IMR-90 (cell line): ENCODE measurements at regions not wholly inside any gene's neighbourhood (a gene's known extent, or its start where the extent isn't known, plus 50 kb on each side); places are given as distances from the start of the nearest gene placed in this dataset.

Experiments
- ATAC-seq: fragments of 200-7000 bp; cut with Tn5 transposase; 2 replicates; pipeline ENCODE4 v1.9.1; 2020; ENCODE audit warnings: low read depth, mild to moderate bottlenecking, moderate library complexity
- BruUV-seq: library from RNA; stranded (reverse); fragments of 400-500 nt; replicated peaks from 2 replicates; lab custom pipeline; 2021; lab: Mats Ljungman, UMichigan
- CTCF ChIA-PET: fragments of 300-600 bp; formaldehyde crosslinking; extraction: SDS; loops from one replicate; lab custom pipeline; 2021; ENCODE audit warnings: antibody characterized with exemption; lab: Yijun Ruan, JAX
- POLR2A ChIA-PET: fragments of 300-600 bp; sonication (Branson Sonifier 250); formaldehyde crosslinking; loops from one replicate; lab custom pipeline; 2022; ENCODE audit warnings: antibody characterized with exemption; ENCODE audit not compliant: unreplicated experiment; lab: Charles Lee
- DNase-seq: peaks from one replicate; pipeline ENCODE4 v3.0.0; 2013
- H2AFZ ChIP-seq: replicated peaks from 2 replicates; pipeline ENCODE3; 2013; ENCODE audit warnings: low read length, mild to moderate bottlenecking; ENCODE audit not compliant: poor library complexity
- H2AK5ac ChIP-seq: 2 replicates; pipeline ENCODE4 v1.6.1; 2013; ENCODE audit warnings: low read depth, low read length, inconsistent platforms
- H2AK9ac ChIP-seq: replicated peaks from 2 replicates; pipeline ENCODE3; 2013; ENCODE audit warnings: mild to moderate bottlenecking, low read depth, low read length, moderate library complexity; ENCODE audit not compliant: poor library complexity
- H2BK120ac ChIP-seq: 2 replicates; pipeline ENCODE4 v1.6.1; 2013; ENCODE audit warnings: low read depth, low read length, inconsistent platforms
- H2BK15ac ChIP-seq: 3 replicates; pipeline ENCODE4 v1.6.1; 2013; ENCODE audit warnings: low read depth, low read length, inconsistent platforms
- H2BK20ac ChIP-seq: 2 replicates; pipeline ENCODE4 v1.6.1; 2013; ENCODE audit warnings: low read depth, mild to moderate bottlenecking, inconsistent platforms, low read length, moderate library complexity
- H2BK5ac ChIP-seq: 2 replicates; pipeline ENCODE4 v1.6.1; 2013; ENCODE audit warnings: mild to moderate bottlenecking, low read depth, low read length, inconsistent platforms; ENCODE audit not compliant: poor library complexity, severe bottlenecking
- H3K14ac ChIP-seq: replicated peaks from 2 replicates; pipeline ENCODE4 v1.6.1; 2013; ENCODE audit warnings: low read depth, low read length, inconsistent platforms
- H3K18ac ChIP-seq: 2 replicates; pipeline ENCODE4 v1.6.1; 2013; ENCODE audit warnings: low read depth, low read length, control low read depth
- H3K23ac ChIP-seq: 2 replicates; pipeline ENCODE4 v1.6.1; 2013; ENCODE audit warnings: low read depth, low read length, inconsistent platforms
- H3K27ac ChIP-seq: 2 replicates; pipeline ENCODE4 v1.5.1; 2013; ENCODE audit warnings: mild to moderate bottlenecking, control low read depth, low read length; ENCODE audit not compliant: insufficient read depth
- H3K27me3 ChIP-seq: 2 replicates; pipeline ENCODE4 v1.6.1; 2013; ENCODE audit warnings: low read length; ENCODE audit not compliant: control insufficient read depth, insufficient read depth
- H3K36me3 ChIP-seq: 2 replicates; pipeline ENCODE4 v1.6.1; 2013; ENCODE audit warnings: low read length, mixed read lengths; ENCODE audit not compliant: control insufficient read depth, insufficient read depth
- H3K4ac ChIP-seq: 2 replicates; pipeline ENCODE4 v1.6.1; 2013; ENCODE audit warnings: low read depth, low read length, inconsistent platforms
- H3K4me1 ChIP-seq: 2 replicates; pipeline ENCODE4 v1.6.1; 2013; ENCODE audit warnings: low read length, mixed read lengths; ENCODE audit not compliant: control insufficient read depth, insufficient read depth
- H3K4me2 ChIP-seq: 2 replicates; pipeline ENCODE4 v1.6.1; 2013; ENCODE audit warnings: low read depth, mild to moderate bottlenecking, control low read depth, low read length, moderate library complexity
- H3K4me3 ChIP-seq: 2 replicates; pipeline ENCODE4 v1.5.1; 2013; ENCODE audit warnings: low read depth, mild to moderate bottlenecking, control low read depth, low read length, moderate library complexity; ENCODE audit not compliant: insufficient read depth
- H3K56ac ChIP-seq: 2 replicates; pipeline ENCODE4 v1.6.1; 2013; ENCODE audit warnings: low read length, inconsistent platforms; ENCODE audit not compliant: insufficient read depth; ENCODE audit errors: extremely low read depth
- H3K79me1 ChIP-seq, 2 experiments: 2 replicates each; pipeline ENCODE4 v1.6.1; 2013; ENCODE audit warnings: low read length in 2 of 2, inconsistent platforms in 1 of 2, low read depth in 1 of 2
- H3K9ac ChIP-seq: 2 replicates; pipeline ENCODE4 v1.6.1; 2013; ENCODE audit warnings: low read depth, low read length, control low read depth
- H3K9me1 ChIP-seq: 2 replicates; pipeline ENCODE4 v1.6.1; 2013; ENCODE audit warnings: low read length, inconsistent platforms; ENCODE audit not compliant: insufficient read depth
- H3K9me3 ChIP-seq: 2 replicates; pipeline ENCODE4 v1.6.1; 2013; ENCODE audit warnings: low read length; ENCODE audit not compliant: control insufficient read depth, insufficient read depth
- H4K20me1 ChIP-seq: 2 replicates; pipeline ENCODE4 v1.6.1; 2013; ENCODE audit warnings: low read length, inconsistent platforms; ENCODE audit not compliant: insufficient read depth
- H4K5ac ChIP-seq: 2 replicates; pipeline ENCODE4 v1.6.1; 2013; ENCODE audit warnings: mild to moderate bottlenecking, low read depth, low read length, control low read depth
- H4K8ac ChIP-seq, 2 experiments: 2 replicates each; pipeline ENCODE4 v1.6.1; 2013; ENCODE audit warnings: low read depth in 2 of 2, low read length in 2 of 2, control low read depth in 1 of 2, inconsistent platforms in 1 of 2
- H4K91ac ChIP-seq: 2 replicates; pipeline ENCODE4 v1.6.1; 2013; ENCODE audit warnings: low read depth, low read length, inconsistent platforms; ENCODE audit not compliant: insufficient read depth
- BHLHE40 ChIP-seq: fragments of 150-350 bp; IDR thresholded peaks from 2 replicates; pipeline ENCODE4 v1.6.1; 2016; ENCODE audit warnings: mild to moderate bottlenecking, low read depth, low read length
- CEBPB ChIP-seq: IDR thresholded peaks from 2 replicates; pipeline ENCODE4 v1.6.1; 2012; ENCODE audit warnings: low read depth, low read length, improper control_type of control experiment
- CHD1 ChIP-seq: IDR thresholded peaks from 2 replicates; pipeline ENCODE4 v1.6.1; 2012; ENCODE audit warnings: low read depth, low read length, improper control_type of control experiment
- FOS ChIP-seq: fragments of 150-350 bp; IDR thresholded peaks from 2 replicates; pipeline ENCODE4 v1.6.1; 2016; ENCODE audit warnings: low read depth, low read length
- MAFK ChIP-seq: IDR thresholded peaks from 2 replicates; pipeline ENCODE4 v1.6.1; 2012; ENCODE audit warnings: low read depth, low read length, improper control_type of control experiment
- MAZ ChIP-seq: IDR thresholded peaks from 2 replicates; pipeline ENCODE4 v1.6.1; 2012; ENCODE audit warnings: low read depth, mild to moderate bottlenecking, low read length, improper control_type of control experiment, moderate library complexity, borderline replicate concordance
- MXI1 ChIP-seq: IDR thresholded peaks from 2 replicates; pipeline ENCODE4 v1.6.1; 2012; ENCODE audit warnings: low read depth, mild to moderate bottlenecking, low read length, moderate library complexity, borderline replicate concordance
- NFE2L2 ChIP-seq: fragments of 150-350 bp; IDR thresholded peaks from 2 replicates; pipeline ENCODE4 v1.6.1; 2016; ENCODE audit warnings: low read depth, mild to moderate bottlenecking, low read length
- POLR2A ChIP-seq: IDR thresholded peaks from 2 replicates; pipeline ENCODE4 v1.6.1; 2012; ENCODE audit warnings: mild to moderate bottlenecking, low read depth, low read length
- RAD21 ChIP-seq: IDR thresholded peaks from 2 replicates; pipeline ENCODE4 v1.6.1; 2012; ENCODE audit warnings: low read length, improper control_type of control experiment
- RCOR1 ChIP-seq: IDR thresholded peaks from 2 replicates; pipeline ENCODE4 v1.6.1; 2012; ENCODE audit warnings: mild to moderate bottlenecking, low read length, improper control_type of control experiment; ENCODE audit not compliant: insufficient replicate concordance
- RFX5 ChIP-seq: IDR thresholded peaks from 2 replicates; pipeline ENCODE4 v1.8.0; 2012; ENCODE audit warnings: low read depth, mild to moderate bottlenecking, low read length, moderate library complexity
- SMC3 ChIP-seq: fragments of 150-350 bp; IDR thresholded peaks from 2 replicates; pipeline ENCODE4 v1.6.1; 2016; ENCODE audit warnings: low read depth, mild to moderate bottlenecking, antibody characterized with exemption, low read length, moderate library complexity
- WGBS, 2 experiments: methylation state at CpG; one replicate each; pipeline versions ENCODE4 v1.1.5 to v1.1.7; 2013; ENCODE audit warnings: missing lambda C conversion rate in 2 of 2; ENCODE audit not compliant: insufficient read length in 1 of 2; ENCODE audit errors: extremely low coverage in 2 of 2; 5-methylcytosine and 5-hydroxymethylcytosine counted together
- dilution Hi-C: fragments of 300-500 bp; cut with HindIII; formaldehyde crosslinking; loops from one replicate; pipeline ENCODE4 v1.14.3; 2018; ENCODE audit warnings: low sequenced_read_pairs; ENCODE audit not compliant: unreplicated experiment
- in situ Hi-C: fragments of 300-500 bp; cut with MboI; formaldehyde crosslinking; loops from 3 replicates; pipeline ENCODE4 v1.14.3; 2019; ENCODE audit warnings: low sequenced_read_pairs, inconsistent platforms, mixed read lengths
- intact Hi-C: fragments of 100-400 bp; cut with micrococcal nuclease; formaldehyde crosslinking; loops from 2 replicates; pipeline ENCODE4 v1.10.0; 2022
- TF ChIP-seq, protein P1 (sequence below): conservative IDR thresholded peaks from 2 replicates; pipeline ENCODE4 v1.5.1; 2012; ENCODE audit warnings: mild to moderate bottlenecking, low read depth, low read length, improper control_type of control experiment
- TF ChIP-seq, protein P2 (sequence below): fragments of 150-350 bp; IDR thresholded peaks from 2 replicates; pipeline ENCODE4 v1.6.1; 2017; ENCODE audit warnings: mild to moderate bottlenecking, antibody characterized with exemption, low read length, low read depth
- TF ChIP-seq, protein P3 (sequence below): fragments of 150-350 bp; IDR thresholded peaks from 2 replicates; pipeline ENCODE4 v1.6.1; 2016; ENCODE audit warnings: low read depth, mild to moderate bottlenecking, low read length, moderate library complexity, borderline replicate concordance

DNA sequence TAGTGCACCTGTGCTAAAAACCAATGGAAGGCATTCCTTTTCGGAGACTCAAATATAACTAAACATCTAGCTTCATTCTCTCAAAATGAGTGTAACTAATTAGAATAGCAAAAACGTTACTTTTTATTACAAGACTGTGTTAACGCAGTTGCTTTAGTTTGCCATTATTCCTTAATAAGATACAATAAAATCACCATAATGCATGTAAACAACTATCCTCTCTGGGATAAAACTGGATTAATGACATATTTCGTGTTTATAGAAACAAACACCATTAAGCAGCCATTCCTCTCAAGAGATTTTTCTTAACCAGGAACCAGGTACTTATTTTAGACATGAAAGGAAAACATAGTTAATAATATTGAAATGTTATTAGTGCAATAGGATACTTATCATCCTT lies 512.8 kb upstream of the B3GALT2 start:
- ChIA-PET POLR2A (no interaction called here), CTCF (no interaction called here)
- Histone ChIP-seq H2BK15ac (no peak overlapping the region), H2AK5ac (no peak overlapping the region), H3K4ac (no peak overlapping the region), H3K18ac (no peak overlapping the region), H3K9me3 (no peaks in the 10 kb centered on the region), H3K14ac (no peak overlapping the region), H4K5ac (no peak overlapping the region), H3K56ac (no peak overlapping the region), H3K4me2 (no peak overlapping the region), H2AK9ac (no peak overlapping the region), H3K36me3 (no peaks in the 10 kb centered on the region), H4K8ac (no peak overlapping the region), H4K20me1 (no peaks in the 10 kb centered on the region), H2AFZ (no peak overlapping the region), H4K91ac (no peak overlapping the region), H3K9ac (no peak overlapping the region), H3K9me1 (peaks cover 4% of the 10 kb centered on the region), H3K4me3 (no peak overlapping the region), H3K23ac (no peak overlapping the region), H3K27ac (no peak overlapping the region), H2BK120ac (no peak overlapping the region), H2BK5ac (no peak overlapping the region), H3K27me3 (no peaks in the 10 kb centered on the region), H3K4me1 (peaks cover 2% of the 10 kb centered on the region), H2BK20ac (no peak overlapping the region), H3K79me1 (no peaks in the 10 kb centered on the region)
- in situ Hi-C loops (no loop called here), dilution Hi-C loops (no loop called here), intact Hi-C loops (no loop called here)
- no TSS peak for BruUV-seq
- TF ChIP-seq, protein P1, sequence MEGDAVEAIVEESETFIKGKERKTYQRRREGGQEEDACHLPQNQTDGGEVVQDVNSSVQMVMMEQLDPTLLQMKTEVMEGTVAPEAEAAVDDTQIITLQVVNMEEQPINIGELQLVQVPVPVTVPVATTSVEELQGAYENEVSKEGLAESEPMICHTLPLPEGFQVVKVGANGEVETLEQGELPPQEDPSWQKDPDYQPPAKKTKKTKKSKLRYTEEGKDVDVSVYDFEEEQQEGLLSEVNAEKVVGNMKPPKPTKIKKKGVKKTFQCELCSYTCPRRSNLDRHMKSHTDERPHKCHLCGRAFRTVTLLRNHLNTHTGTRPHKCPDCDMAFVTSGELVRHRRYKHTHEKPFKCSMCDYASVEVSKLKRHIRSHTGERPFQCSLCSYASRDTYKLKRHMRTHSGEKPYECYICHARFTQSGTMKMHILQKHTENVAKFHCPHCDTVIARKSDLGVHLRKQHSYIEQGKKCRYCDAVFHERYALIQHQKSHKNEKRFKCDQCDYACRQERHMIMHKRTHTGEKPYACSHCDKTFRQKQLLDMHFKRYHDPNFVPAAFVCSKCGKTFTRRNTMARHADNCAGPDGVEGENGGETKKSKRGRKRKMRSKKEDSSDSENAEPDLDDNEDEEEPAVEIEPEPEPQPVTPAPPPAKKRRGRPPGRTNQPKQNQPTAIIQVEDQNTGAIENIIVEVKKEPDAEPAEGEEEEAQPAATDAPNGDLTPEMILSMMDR = no peak
- TF ChIP-seq NFE2L2 (no peak), MAFK (no peak), MAZ (no peak), POLR2A (no peak), SMC3 (no peak), RCOR1 (no peak), FOS (no peak), RFX5 (no peak), MXI1 (no peak), CEBPB (no peak), CHD1 (no peak), RAD21 (no peak), BHLHE40 (no peak)
- TF ChIP-seq, protein P2, sequence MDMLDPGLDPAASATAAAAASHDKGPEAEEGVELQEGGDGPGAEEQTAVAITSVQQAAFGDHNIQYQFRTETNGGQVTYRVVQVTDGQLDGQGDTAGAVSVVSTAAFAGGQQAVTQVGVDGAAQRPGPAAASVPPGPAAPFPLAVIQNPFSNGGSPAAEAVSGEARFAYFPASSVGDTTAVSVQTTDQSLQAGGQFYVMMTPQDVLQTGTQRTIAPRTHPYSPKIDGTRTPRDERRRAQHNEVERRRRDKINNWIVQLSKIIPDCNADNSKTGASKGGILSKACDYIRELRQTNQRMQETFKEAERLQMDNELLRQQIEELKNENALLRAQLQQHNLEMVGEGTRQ = no peak
- TF ChIP-seq, protein P3, sequence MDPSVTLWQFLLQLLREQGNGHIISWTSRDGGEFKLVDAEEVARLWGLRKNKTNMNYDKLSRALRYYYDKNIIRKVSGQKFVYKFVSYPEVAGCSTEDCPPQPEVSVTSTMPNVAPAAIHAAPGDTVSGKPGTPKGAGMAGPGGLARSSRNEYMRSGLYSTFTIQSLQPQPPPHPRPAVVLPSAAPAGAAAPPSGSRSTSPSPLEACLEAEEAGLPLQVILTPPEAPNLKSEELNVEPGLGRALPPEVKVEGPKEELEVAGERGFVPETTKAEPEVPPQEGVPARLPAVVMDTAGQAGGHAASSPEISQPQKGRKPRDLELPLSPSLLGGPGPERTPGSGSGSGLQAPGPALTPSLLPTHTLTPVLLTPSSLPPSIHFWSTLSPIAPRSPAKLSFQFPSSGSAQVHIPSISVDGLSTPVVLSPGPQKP = no peak
- no peak for DNase-seq
- no CpG with 5 or more reads among the region's 4 CpGs for WGBS, 2 experiments
- no peak for ATAC-seq
